ENCODE measurements at regions not wholly inside any gene's neighbourhood (a gene's known extent, or its start where the extent isn't known, plus 50 kb on each side); places are given as distances from the start of the nearest gene placed in this dataset.

- Histone ChIP-seq H3K4me3 (no peak overlapping the region), H3K27me3 (peaks cover 0 to 4% (median 0%) of the 10 kb centered on the region in 9 donors), H3K9me3 (peaks cover 0 to 22% (median 0%) of the 10 kb centered on the region in 12 donors), H3K27ac (no peak overlapping the region), H3K36me3 (no peaks in the 10 kb centered on the region), H3K4me1 (no peaks in the 10 kb centered on the region)
- ATAC-seq = no peak
- TF ChIP-seq POLR2A (IDR thresholded peaks at IDR 0.05) (no peak), CTCF (IDR thresholded peaks at IDR 0.05) (no peak)
- 62 to 66% (median 64%) methylated on average over 7 to 9 of the region's 9 CpGs for WGBS, 4 donors
- intact Hi-C loops (cut with DNase I) = no loop called here
- no peak for DNase-seq
Observed at GRCh38 chr22:47267513-47268282, 505.2 kb downstream of the TBC1D22A start.

GRCh38 chr22:47266329-47266728 is 503.9 kb downstream of the TBC1D22A start:
- no peaks in the 10 kb centered on the region for H3K4me1 ChIP-seq
- WGBS, 4 donors = 72 to 89% (median 82%) methylated on average over 4 of the region's 4 CpGs
- no peak for DNase-seq
- H3K4me3 ChIP-seq = no peak overlapping the region
- intact Hi-C loops (cut with DNase I) = no loop called here
- peaks cover 0 to 4% (median 0%) of the 10 kb centered on the region in 9 donors for H3K27me3 ChIP-seq
- TF ChIP-seq POLR2A (IDR thresholded peaks at IDR 0.05) = no peak
- no peak for TF ChIP-seq CTCF (IDR thresholded peaks at IDR 0.05)
- no peak overlapping the region for H3K27ac ChIP-seq
- peaks cover 0 to 19% (median 0%) of the 10 kb centered on the region in 12 donors for H3K9me3 ChIP-seq
- no peaks in the 10 kb centered on the region for H3K36me3 ChIP-seq
- no peak for ATAC-seq

- DNase-seq (no peak), ATAC-seq (no peak)
- Histone ChIP-seq H3K4me3 (no peak overlapping the region), H3K36me3 (no peaks in the 10 kb centered on the region), H3K27ac (no peak overlapping the region), H3K27me3 (peaks cover 0 to 5% (median 0%) of the 10 kb centered on the region in 9 donors), H3K9me3 (no peaks in the 10 kb centered on the region), H3K4me1 (no peaks in the 10 kb centered on the region)
- TF ChIP-seq POLR2A (IDR thresholded peaks at IDR 0.05) = no peak
- TF ChIP-seq CTCF (IDR thresholded peaks at IDR 0.05) = no peak
- intact Hi-C loops (cut with DNase I) = no loop called here
- 61 to 85% (median 69%) methylated on average over 5 of the region's 5 CpGs for WGBS, 4 donors
Observed at GRCh38 chr22:47260551-47260950, 498.1 kb downstream of the TBC1D22A start.

- Histone ChIP-seq H3K27me3 (peaks cover 0 to 5% (median 0%) of the 10 kb centered on the region in 9 donors), H3K36me3 (no peaks in the 10 kb centered on the region), H3K4me1 (no peaks in the 10 kb centered on the region), H3K27ac (no peak overlapping the region), H3K4me3 (no peak overlapping the region), H3K9me3 (no peaks in the 10 kb centered on the region)
- no peak for DNase-seq
- 82 to 90% (median 87%) methylated on average over 5 of the region's 5 CpGs for WGBS, 4 donors
- intact Hi-C loops (cut with DNase I) = no loop called here
- no peak for ATAC-seq
- TF ChIP-seq CTCF (IDR thresholded peaks at IDR 0.05) (no peak), POLR2A (IDR thresholded peaks at IDR 0.05) (no peak)
Observed at GRCh38 chr22:47259990-47260389, 497.5 kb downstream of the TBC1D22A start.

Data from heart left ventricle (tissue), 16 donors.